T47D (cell line): ENCODE measurements at regions not wholly inside any gene's neighbourhood (a gene's known extent, or its start where the extent isn't known, plus 50 kb on each side); places are given as distances from the start of the nearest gene placed in this dataset.

Experiments
- DNase-seq, 2 experiments: peaks; one replicate each; pipeline versions ENCODE4 v3.0.0 to v3.0.0-alpha.2; 2011 to 2012; ENCODE audit warnings: low read depth in 1 of 2, low spot score in 1 of 2
- JUND ChIP-seq: IDR thresholded peaks from 2 replicates; pipeline ENCODE4 v1.6.1; 2012; ENCODE audit warnings: low read depth
- in situ Hi-C: cut with HindIII; loops from 2 replicates; pipeline ENCODE4 v1.10.0; 2016; ENCODE audit warnings: low sequenced_read_pairs, low pct_unique_long_range_greater_than_20kb

- no peak for DNase-seq
- no peak for TF ChIP-seq JUND
- in situ Hi-C loops: no loop called here
Observed at GRCh38 chr5:42338136-42338535, 85.1 kb upstream of the GHR start.

- no peak for TF ChIP-seq JUND
- in situ Hi-C loops: no loop called here
- DNase-seq: no peak
Observed at GRCh38 chr5:42349163-42349562, 74.1 kb upstream of the GHR start.

GRCh38 chr5:42351956-42352355, 71.3 kb upstream of the GHR start:
- DNase-seq: no peak
- TF ChIP-seq JUND: no peak
- in situ Hi-C loops: no loop called here

GRCh38 chr5:42360056-42360455, 63.2 kb upstream of the GHR start:
- TF ChIP-seq JUND: no peak
- in situ Hi-C loops: no loop called here
- no peak for DNase-seq

DNA sequence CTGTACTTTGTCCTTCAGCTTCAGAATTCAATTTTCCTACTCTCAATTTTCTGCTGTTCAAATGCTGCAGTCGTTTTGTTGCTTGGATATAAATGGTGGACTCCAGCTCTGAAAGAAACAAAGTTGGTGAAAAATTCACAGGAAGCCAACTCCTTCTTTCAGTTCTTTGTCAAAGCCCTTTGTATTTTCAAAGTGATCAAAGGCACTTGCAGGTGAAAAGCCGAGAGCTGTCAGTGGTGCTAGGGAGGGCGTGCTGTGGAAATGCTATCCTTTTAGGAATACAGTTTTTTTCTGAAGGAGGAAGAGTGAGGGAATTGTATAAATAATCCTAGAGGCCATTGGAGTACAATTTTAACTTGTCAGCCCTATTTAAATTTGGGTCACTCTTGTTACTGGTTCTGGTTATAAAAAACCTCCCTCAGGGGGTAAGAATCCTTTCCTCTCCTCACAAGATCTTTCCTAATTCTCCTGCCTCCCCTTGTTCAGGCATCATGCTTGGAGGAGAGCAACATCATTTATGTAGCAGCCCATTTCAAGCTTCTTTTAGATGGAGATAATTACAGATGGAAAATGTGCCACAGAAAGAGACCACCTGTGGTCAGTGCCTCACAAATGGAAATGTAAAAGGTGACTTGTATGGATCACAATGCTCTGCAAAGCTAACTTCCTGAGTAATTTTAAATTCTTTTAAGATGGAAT, 62.5 kb upstream of the GHR start:
- TF ChIP-seq JUND: no peak
- DNase-seq: no peak
- in situ Hi-C loops: no loop called here

DNA sequence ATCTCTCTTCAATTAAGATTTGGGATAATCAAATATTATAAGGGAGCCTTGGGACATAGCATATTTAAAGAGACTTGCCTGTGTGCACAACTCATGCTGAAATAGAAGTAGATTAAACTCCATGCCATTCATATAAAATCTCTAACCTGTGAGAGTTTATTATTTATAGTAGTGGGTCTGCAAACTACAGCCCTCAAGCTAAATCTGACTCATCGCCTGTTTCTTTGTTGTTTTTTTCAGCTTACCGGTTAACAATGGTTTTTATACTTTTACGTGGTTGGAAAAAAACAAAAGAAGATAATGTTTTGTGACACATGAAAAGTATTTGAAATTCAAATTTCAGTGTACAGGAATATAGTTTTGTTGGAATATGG, 61.9 kb upstream of the GHR start:
- DNase-seq: no peak
- in situ Hi-C loops: no loop called here
- no peak for TF ChIP-seq JUND

- in situ Hi-C loops: no loop called here
- DNase-seq: no peak
- no peak for TF ChIP-seq JUND
Observed at GRCh38 chr5:42366051-42366450, 57.2 kb upstream of the GHR start.
